Esophagus squamous epithelium (tissue), 4 donors: ENCODE measurements at regions not wholly inside any gene's neighbourhood (a gene's known extent, or its start where the extent isn't known, plus 50 kb on each side); places are given as distances from the start of the nearest gene placed in this dataset.
"Not testable (repeated sequence)": the region's sequence is repeated elsewhere in the genome, so short reads cannot be mapped to it uniquely, and the experiment has no call there.

Experiments used
- CTCF ChIP-seq, 6 experiments: fragments of 450-650 bp in 4 of 6; fragments of 200-600 bp in 2 of 6; sonication (generic) in 2 of 6; IDR thresholded peaks; one replicate each; pipeline ENCODE4 v1.5.1; 2016 to 2019; ENCODE audit warnings: antibody characterized with exemption in 6 of 6, mild to moderate bottlenecking in 4 of 6, moderate library complexity in 4 of 6
- POLR2A ChIP-seq, 4 donors: fragments of 450-650 bp; IDR thresholded peaks; one replicate each; pipeline ENCODE4 v1.6.1; 2017; ENCODE audit warnings: antibody characterized with exemption in 4 of 4, mild to moderate bottlenecking in 4 of 4, moderate library complexity in 3 of 4

GRCh38 chr3:6030648-6031047 is 830.3 kb upstream of the GRM7 start:
- TF ChIP-seq CTCF, POLR2A (IDR thresholded peaks at IDR 0.05): not testable (repeated sequence)
